ENCODE measurements at regions not wholly inside any gene's neighbourhood (a gene's known extent, or its start where the extent isn't known, plus 50 kb on each side); places are given as distances from the start of the nearest gene placed in this dataset.
"Not testable (repeated sequence)": the region's sequence is repeated elsewhere in the genome, so short reads cannot be mapped to it uniquely, and the experiment has no call there.

- no peak for DNase-seq (ENCODE audit: low read depth)
These were observed 845.8 kb downstream of the UQCRFS1 start for GRCh38 chr19:28367146-28367545.

GRCh38 chr19:28363254-28363653, 849.7 kb downstream of the UQCRFS1 start:
- no peak for DNase-seq (ENCODE audit: low read depth)

- DNase-seq (ENCODE audit: low read depth) = no peak
These were observed 853.2 kb downstream of the UQCRFS1 start for GRCh38 chr19:28359431-28360414.

GRCh38 chr19:28358633-28359032, 854.3 kb downstream of the UQCRFS1 start:
- no peak for DNase-seq (ENCODE audit: low read depth)

- DNase-seq (ENCODE audit: low read depth) = no peak
These were observed 861.2 kb downstream of the UQCRFS1 start for GRCh38 chr19:28351761-28352160.

- not testable (repeated sequence) for DNase-seq (ENCODE audit: low read depth)
These were observed 861.6 kb downstream of the UQCRFS1 start for GRCh38 chr19:28351321-28351720.

GRCh38 chr19:28350673-28351072, 862.3 kb downstream of the UQCRFS1 start:
- no peak for DNase-seq (ENCODE audit: low read depth)

GRCh38 chr19:28350037-28350436, 862.9 kb downstream of the UQCRFS1 start:
- no peak for DNase-seq (ENCODE audit: low read depth)

- no peak for DNase-seq (ENCODE audit: low read depth)
These were observed 863.3 kb downstream of the UQCRFS1 start for GRCh38 chr19:28349604-28350003.

GRCh38 chr19:28345811-28346210, 867.1 kb downstream of the UQCRFS1 start:
- no peak for DNase-seq (ENCODE audit: low read depth)

GRCh38 chr19:28341810-28342350, 871.1 kb downstream of the UQCRFS1 start:
- DNase-seq (ENCODE audit: low read depth) = no peak

GRCh38 chr19:28334419-28334818, 878.5 kb downstream of the UQCRFS1 start:
- DNase-seq (ENCODE audit: low read depth) = no peak

GRCh38 chr19:28333909-28334308, 879.0 kb downstream of the UQCRFS1 start:
- no peak for DNase-seq (ENCODE audit: low read depth)

- DNase-seq (ENCODE audit: low read depth) = no peak
These were observed 880.1 kb downstream of the UQCRFS1 start for GRCh38 chr19:28332886-28333285.

GRCh38 chr19:28332351-28332750, 880.6 kb downstream of the UQCRFS1 start:
- no peak for DNase-seq (ENCODE audit: low read depth)

- DNase-seq (ENCODE audit: low read depth) = no peak
These were observed 881.4 kb downstream of the UQCRFS1 start for GRCh38 chr19:28331596-28331995.

- DNase-seq (ENCODE audit: low read depth) = no peak
These were observed 882.1 kb downstream of the UQCRFS1 start for GRCh38 chr19:28330831-28331230.

GRCh38 chr19:28329429-28329828, 883.5 kb downstream of the UQCRFS1 start:
- no peak for DNase-seq (ENCODE audit: low read depth)

GRCh38 chr19:28327905-28328304, 885.0 kb downstream of the UQCRFS1 start:
- no peak for DNase-seq (ENCODE audit: low read depth)

GRCh38 chr19:28326746-28327145, 886.2 kb downstream of the UQCRFS1 start:
- DNase-seq (ENCODE audit: low read depth) = no peak

- DNase-seq (ENCODE audit: low read depth) = no peak
These were observed 888.5 kb downstream of the UQCRFS1 start for GRCh38 chr19:28324275-28325060.

GRCh38 chr19:28322945-28323344, 890.0 kb downstream of the UQCRFS1 start:
- no peak for DNase-seq (ENCODE audit: low read depth)

- no peak for DNase-seq (ENCODE audit: low read depth)
These were observed 890.5 kb downstream of the UQCRFS1 start for GRCh38 chr19:28322491-28322890.
